GM06990 (cell line): ENCODE measurements at regions not wholly inside any gene's neighbourhood (a gene's known extent, or its start where the extent isn't known, plus 50 kb on each side); places are given as distances from the start of the nearest gene placed in this dataset.

ENCODE experiments used
- DNase-seq: peaks from one replicate; pipeline ENCODE4 v3.0.0-alpha.2; 2011; ENCODE audit not compliant: insufficient read length; ENCODE audit errors: extremely low read depth
- H3K27me3 ChIP-seq: replicated peaks from 2 replicates; pipeline ENCODE4 v1.6.0; 2011; ENCODE audit warnings: low read length; ENCODE audit not compliant: control insufficient read depth, insufficient read depth
- H3K36me3 ChIP-seq: 2 replicates; pipeline ENCODE4 v1.5.1; 2011; ENCODE audit warnings: low read length; ENCODE audit not compliant: control insufficient read depth, insufficient read depth
- H3K4me3 ChIP-seq: replicated peaks from 2 replicates; pipeline ENCODE4 v1.5.1; 2011; ENCODE audit warnings: low read depth, mild to moderate bottlenecking, control low read depth, low read length
- TF ChIP-seq, protein P1 (sequence below): IDR thresholded peaks from 2 replicates; pipeline ENCODE4 v1.5.1; 2011; ENCODE audit warnings: low read length, control low read depth, mild to moderate bottlenecking, inconsistent platforms; ENCODE audit not compliant: insufficient read depth, poor library complexity, severe bottlenecking

DNA sequence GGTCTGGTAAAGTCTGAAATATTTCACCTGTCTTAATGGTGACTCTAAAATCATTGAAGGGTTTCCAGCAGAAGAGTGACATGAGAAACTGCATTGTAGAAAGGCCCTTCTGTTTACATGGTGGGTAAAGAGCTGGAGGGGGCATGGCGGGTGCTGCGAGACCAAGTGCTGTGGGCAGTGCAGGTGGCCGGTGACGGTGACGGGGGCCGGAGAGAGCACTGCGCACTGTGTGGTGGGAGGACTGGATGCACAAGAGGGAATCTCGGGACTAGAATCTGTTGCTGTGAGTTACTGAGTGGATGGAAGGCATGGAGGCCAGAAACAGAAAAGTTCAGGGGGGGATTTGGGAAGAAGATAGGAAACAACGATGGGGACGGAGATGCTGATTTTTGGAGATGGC, 218.7 kb downstream of the USP6NL start:
- Histone ChIP-seq H3K27me3 (no peaks in the 10 kb centered on the region; the same call in none of the 2 replicates), H3K36me3 (no peaks in the 10 kb centered on the region), H3K4me3 (no peak overlapping the region)
- TF ChIP-seq, protein P1, sequence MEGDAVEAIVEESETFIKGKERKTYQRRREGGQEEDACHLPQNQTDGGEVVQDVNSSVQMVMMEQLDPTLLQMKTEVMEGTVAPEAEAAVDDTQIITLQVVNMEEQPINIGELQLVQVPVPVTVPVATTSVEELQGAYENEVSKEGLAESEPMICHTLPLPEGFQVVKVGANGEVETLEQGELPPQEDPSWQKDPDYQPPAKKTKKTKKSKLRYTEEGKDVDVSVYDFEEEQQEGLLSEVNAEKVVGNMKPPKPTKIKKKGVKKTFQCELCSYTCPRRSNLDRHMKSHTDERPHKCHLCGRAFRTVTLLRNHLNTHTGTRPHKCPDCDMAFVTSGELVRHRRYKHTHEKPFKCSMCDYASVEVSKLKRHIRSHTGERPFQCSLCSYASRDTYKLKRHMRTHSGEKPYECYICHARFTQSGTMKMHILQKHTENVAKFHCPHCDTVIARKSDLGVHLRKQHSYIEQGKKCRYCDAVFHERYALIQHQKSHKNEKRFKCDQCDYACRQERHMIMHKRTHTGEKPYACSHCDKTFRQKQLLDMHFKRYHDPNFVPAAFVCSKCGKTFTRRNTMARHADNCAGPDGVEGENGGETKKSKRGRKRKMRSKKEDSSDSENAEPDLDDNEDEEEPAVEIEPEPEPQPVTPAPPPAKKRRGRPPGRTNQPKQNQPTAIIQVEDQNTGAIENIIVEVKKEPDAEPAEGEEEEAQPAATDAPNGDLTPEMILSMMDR = no peak
- DNase-seq = no peak

DNA sequence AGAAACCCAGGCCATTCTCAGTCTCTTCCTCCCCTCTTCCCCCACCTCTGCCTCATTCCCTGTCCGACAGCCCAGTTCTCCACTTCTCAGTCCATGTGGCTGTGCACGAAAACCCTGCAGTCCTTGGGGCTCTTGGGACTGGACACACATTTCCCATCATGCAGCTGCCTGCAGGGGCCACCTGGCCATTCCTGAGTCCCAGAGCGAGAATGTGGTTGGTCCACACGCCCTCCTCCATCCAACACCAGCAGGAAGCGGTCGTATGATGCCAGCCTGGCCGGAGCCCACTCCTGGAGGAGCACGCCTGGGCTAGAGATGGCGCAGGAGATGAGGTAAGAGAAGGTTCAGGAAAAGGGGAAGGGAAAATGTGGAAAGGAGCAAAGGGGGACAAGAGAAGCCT, 222.5 kb downstream of the USP6NL start:
- DNase-seq = no peak
- no peak overlapping the region for H3K4me3 ChIP-seq
- TF ChIP-seq, protein P1 = no peak
- no peaks in the 10 kb centered on the region for H3K36me3 ChIP-seq
- no peaks in the 10 kb centered on the region; the same call in none of the 2 replicates for H3K27me3 ChIP-seq

DNA sequence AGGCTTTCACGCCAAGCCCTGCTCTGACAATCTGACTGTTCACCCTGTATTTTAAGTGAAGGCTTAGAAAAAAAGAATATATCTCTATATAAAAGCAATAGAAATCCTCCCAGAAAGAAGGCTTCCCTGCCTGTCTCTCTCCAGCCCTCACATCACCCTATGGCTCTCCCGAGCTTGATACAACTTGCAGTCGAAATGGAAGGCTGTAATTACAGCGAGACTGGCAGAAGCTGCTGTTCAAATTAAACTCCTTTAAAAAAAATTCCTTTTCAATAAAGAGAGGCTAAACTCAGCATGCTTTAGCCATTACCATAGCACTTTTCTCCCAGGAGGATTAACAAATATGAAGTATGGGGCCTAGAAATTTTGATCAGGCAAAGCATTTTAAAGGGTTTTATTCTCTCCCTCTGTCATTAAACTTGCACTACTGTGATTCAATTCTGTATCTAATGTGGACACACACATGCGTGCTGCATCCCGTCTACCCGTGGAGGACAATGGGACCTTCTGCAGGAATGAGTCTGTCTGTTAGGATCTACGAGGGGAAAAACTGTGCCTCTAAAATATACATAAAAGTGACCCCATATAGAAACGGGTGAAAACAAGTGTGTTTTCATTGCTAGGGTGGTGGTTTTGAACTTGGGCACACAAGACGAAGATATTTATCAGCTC, 223.8 kb downstream of the USP6NL start:
- H3K36me3 ChIP-seq = no peaks in the 10 kb centered on the region
- no peak overlapping the region for H3K4me3 ChIP-seq
- no peak for DNase-seq
- no peaks in the 10 kb centered on the region; the same call in 1 of the 2 replicates for H3K27me3 ChIP-seq
- TF ChIP-seq, protein P1 = no peak

DNA sequence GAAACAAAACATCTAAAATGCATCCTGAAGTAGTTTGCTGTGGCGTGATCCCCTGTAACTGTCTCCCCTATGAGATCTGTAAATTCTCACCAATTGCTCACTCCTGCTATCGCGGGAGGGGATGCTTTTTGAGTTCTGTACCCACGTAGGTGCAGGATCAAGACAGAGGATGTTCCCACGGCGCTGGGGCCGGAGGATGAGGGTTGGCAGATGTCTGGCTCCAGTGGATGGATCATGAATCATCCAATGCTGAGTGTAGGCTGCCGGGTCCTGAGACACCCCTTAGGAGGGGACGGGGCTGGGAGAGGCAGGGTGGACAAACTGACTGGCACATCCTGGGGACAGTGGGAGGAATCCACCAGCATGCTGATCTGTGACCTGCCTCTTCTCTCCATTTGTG, 224.4 kb downstream of the USP6NL start:
- H3K27me3 ChIP-seq = no peaks in the 10 kb centered on the region; the same call in 1 of the 2 replicates
- TF ChIP-seq, protein P1 = no peak
- no peaks in the 10 kb centered on the region for H3K36me3 ChIP-seq
- no peak overlapping the region for H3K4me3 ChIP-seq
- no peak for DNase-seq
